ENCODE measurements at regions not wholly inside any gene's neighbourhood (a gene's known extent, or its start where the extent isn't known, plus 50 kb on each side); places are given as distances from the start of the nearest gene placed in this dataset.

- TF ChIP-seq EP300 (IDR thresholded peaks at IDR 0.05; ENCODE audit: low read length) (no peak), FOXP1 (CRISPR knock-in tag; IDR thresholded peaks at IDR 0.05) (no peak), ZNF639 (CRISPR knock-in tag; conservative IDR thresholded peaks at IDR 0.05 in 1 of 2, IDR thresholded peaks at IDR 0.05 in 1 of 2) (no peak), ETV1 (tag; conservative IDR thresholded peaks at IDR 0.05; ENCODE audit: low read depth) (no peak), ELK1 (CRISPR knock-in tag; IDR thresholded peaks at IDR 0.05) (no peak), NBN (IDR thresholded peaks at IDR 0.05; ENCODE audit: low read depth) (no peak), GTF2A2 (tag; IDR thresholded peaks at IDR 0.05) (no peak), CTCF (IDR thresholded peaks at IDR 0.05 in 2 of 3, conservative IDR thresholded peaks at IDR 0.05 in 1 of 3; ENCODE audit: insufficient read depth in 2 of 3, low read depth in 1 of 3, low read length in 3 of 3) (no peak), PHF21A (IDR thresholded peaks at IDR 0.05; ENCODE audit: borderline replicate concordance, low read depth) (no peak), ZBTB33 (CRISPR knock-in tag; IDR thresholded peaks at IDR 0.05) (no peak), KDM1A (IDR thresholded peaks at IDR 0.05) (no peak)
Observed at GRCh38 chrX:38919202-38919601, 117.9 kb downstream of the MID1IP1 start.
